ENCODE measurements at regions not wholly inside any gene's neighbourhood (a gene's known extent, or its start where the extent isn't known, plus 50 kb on each side); places are given as distances from the start of the nearest gene placed in this dataset.

GRCh38 chr2:216950547-216950946 lies 90.7 kb upstream of the TNP1 start:
- no peak for TF ChIP-seq CTCF (IDR thresholded peaks at IDR 0.05)
- TF ChIP-seq POLR2A (IDR thresholded peaks at IDR 0.05) = no peak
